Upper lobe of left lung (tissue), 6 donors: ENCODE measurements at regions not wholly inside any gene's neighbourhood (a gene's known extent, or its start where the extent isn't known, plus 50 kb on each side); places are given as distances from the start of the nearest gene placed in this dataset.

ENCODE experiments used
- ATAC-seq, 2 donors: fragments of 200-7000 bp; cut with Tn5 transposase; one replicate each; pipeline ENCODE4 v1.9.1; 2022; ENCODE audit warnings: mild to moderate bottlenecking in 2 of 2, moderate library complexity in 2 of 2; ENCODE audit not compliant: low FRiP score in 2 of 2
- DNase-seq, 2 donors: peaks; one replicate each; pipeline ENCODE4 v3.0.0-alpha.2; 2019 to 2020
- H3K27ac ChIP-seq, 4 donors: fragments of 200-600 bp; sonication (generic); one replicate each; pipeline ENCODE4 v1.5.1; 2016 to 2019
- H3K27me3 ChIP-seq, 4 donors: fragments of 200-600 bp; sonication (generic); one replicate each; pipeline ENCODE4 v1.5.1; 2017 to 2019
- H3K36me3 ChIP-seq, 4 donors: fragments of 200-600 bp; sonication (generic); one replicate each; pipeline ENCODE4 v1.5.1; 2016 to 2019
- H3K4me1 ChIP-seq, 4 donors: fragments of 200-600 bp; sonication (generic); one replicate each; pipeline ENCODE4 v1.5.1; 2018 to 2019
- H3K4me3 ChIP-seq, 4 donors: fragments of 200-600 bp; sonication (generic); one replicate each; pipeline ENCODE4 v1.5.1; 2017 to 2019; ENCODE audit warnings: mild to moderate bottlenecking in 2 of 4, moderate library complexity in 1 of 4
- H3K9me3 ChIP-seq, 4 donors: fragments of 200-600 bp; sonication (generic); one replicate each; pipeline ENCODE4 v1.5.1; 2018 to 2019
- EP300 ChIP-seq, 4 donors: sonication (generic); formaldehyde crosslinking; IDR thresholded peaks; one replicate each; pipeline ENCODE4 v1.5.1; 2017; ENCODE audit warnings: antibody characterized with exemption in 4 of 4, control low read depth in 2 of 4
- POLR2A ChIP-seq, 4 donors: fragments of 450-650 bp; IDR thresholded peaks; one replicate each; pipeline ENCODE4 v1.5.1; 2016 to 2017; ENCODE audit warnings: antibody characterized with exemption in 4 of 4, mild to moderate bottlenecking in 2 of 4
- POLR2AphosphoS5 ChIP-seq, 2 donors: sonication (generic); formaldehyde crosslinking; IDR thresholded peaks; one replicate each; pipeline ENCODE4 v1.5.1; 2017; ENCODE audit warnings: antibody characterized with exemption in 2 of 2
- WGBS, 2 donors: methylation state at CpG; one replicate each; pipeline ENCODE4 v1.1.5; 2017 to 2018; 5-methylcytosine and 5-hydroxymethylcytosine counted together
- TF ChIP-seq, protein P1 (sequence below), 6 experiments: fragments of 450-650 bp in 4 of 6; fragments of 200-600 bp in 2 of 6; sonication (generic) in 2 of 6; IDR thresholded peaks; one replicate each; pipeline ENCODE4 v1.5.1; 2016 to 2019; ENCODE audit warnings: antibody characterized with exemption in 6 of 6
- donor health status: DM: no; HTN: no; CAD: no; lungs with moderate emphysema.
- donor health status: DM: no; HTN: yes; CAD: no; lungs with severe emphysema.

DNA sequence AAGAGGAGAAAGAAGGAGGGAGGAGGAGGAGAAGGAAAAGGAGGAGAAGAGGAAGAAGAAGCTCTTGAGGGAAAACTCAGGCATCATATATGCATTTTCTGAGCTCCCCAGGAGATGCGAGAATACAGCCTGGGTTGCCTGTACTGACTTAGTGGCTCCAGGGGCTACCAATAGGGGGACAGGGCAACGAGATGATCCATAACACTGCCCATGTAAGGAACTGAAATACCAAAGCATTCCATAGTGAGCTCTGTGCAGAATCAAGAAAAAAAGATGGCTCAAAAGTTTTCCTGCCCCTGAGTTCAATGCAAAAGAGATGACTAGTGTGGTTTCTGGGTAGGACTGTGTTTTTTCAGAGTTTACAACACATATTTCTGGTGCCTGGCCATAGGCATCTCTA, 258.7 kb downstream of the ALDH8A1 start:
- no peak overlapping the region for H3K27ac ChIP-seq
- DNase-seq (no peak), ATAC-seq (no peak)
- H3K9me3 ChIP-seq: no peaks in the 10 kb centered on the region
- H3K4me3 ChIP-seq: no peak overlapping the region
- TF ChIP-seq, protein P1, sequence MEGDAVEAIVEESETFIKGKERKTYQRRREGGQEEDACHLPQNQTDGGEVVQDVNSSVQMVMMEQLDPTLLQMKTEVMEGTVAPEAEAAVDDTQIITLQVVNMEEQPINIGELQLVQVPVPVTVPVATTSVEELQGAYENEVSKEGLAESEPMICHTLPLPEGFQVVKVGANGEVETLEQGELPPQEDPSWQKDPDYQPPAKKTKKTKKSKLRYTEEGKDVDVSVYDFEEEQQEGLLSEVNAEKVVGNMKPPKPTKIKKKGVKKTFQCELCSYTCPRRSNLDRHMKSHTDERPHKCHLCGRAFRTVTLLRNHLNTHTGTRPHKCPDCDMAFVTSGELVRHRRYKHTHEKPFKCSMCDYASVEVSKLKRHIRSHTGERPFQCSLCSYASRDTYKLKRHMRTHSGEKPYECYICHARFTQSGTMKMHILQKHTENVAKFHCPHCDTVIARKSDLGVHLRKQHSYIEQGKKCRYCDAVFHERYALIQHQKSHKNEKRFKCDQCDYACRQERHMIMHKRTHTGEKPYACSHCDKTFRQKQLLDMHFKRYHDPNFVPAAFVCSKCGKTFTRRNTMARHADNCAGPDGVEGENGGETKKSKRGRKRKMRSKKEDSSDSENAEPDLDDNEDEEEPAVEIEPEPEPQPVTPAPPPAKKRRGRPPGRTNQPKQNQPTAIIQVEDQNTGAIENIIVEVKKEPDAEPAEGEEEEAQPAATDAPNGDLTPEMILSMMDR (IDR thresholded peaks at IDR 0.05): no peak
- no peak for TF ChIP-seq POLR2AphosphoS5 (IDR thresholded peaks at IDR 0.05)
- no peak for TF ChIP-seq POLR2A (IDR thresholded peaks at IDR 0.05)
- no peak for TF ChIP-seq EP300 (IDR thresholded peaks at IDR 0.05)
- H3K36me3 ChIP-seq: no peaks in the 10 kb centered on the region
- H3K4me1 ChIP-seq: no peaks in the 10 kb centered on the region
- 79 to 85% methylated on average over 2 of the region's 2 CpGs for WGBS, 2 donors
- no peaks in the 10 kb centered on the region for H3K27me3 ChIP-seq

DNA sequence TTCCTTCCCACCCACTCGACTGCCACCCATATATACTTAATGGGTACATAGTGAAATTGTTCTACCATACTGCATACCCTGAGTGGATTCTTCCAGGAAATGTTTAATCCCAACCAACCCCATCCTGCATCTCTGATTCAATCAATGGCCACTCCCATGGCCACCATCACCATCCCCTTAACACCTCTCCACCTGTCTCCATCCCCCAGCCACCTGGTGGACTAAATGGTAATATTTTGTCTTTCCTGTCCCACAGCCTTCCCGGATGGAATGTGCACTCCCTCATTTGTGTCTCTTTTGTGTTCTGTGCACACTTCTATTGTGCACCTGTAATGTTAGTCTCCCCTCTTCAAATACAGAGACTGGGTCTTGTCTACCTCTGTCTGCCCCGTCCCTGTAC, 259.9 kb downstream of the ALDH8A1 start:
- DNase-seq: no peak
- H3K4me1 ChIP-seq: no peaks in the 10 kb centered on the region
- no peak for TF ChIP-seq POLR2AphosphoS5 (IDR thresholded peaks at IDR 0.05)
- TF ChIP-seq, protein P1 (IDR thresholded peaks at IDR 0.05): no peak
- TF ChIP-seq POLR2A (IDR thresholded peaks at IDR 0.05): no peak
- TF ChIP-seq EP300 (IDR thresholded peaks at IDR 0.05): no peak
- H3K4me3 ChIP-seq: no peak overlapping the region
- H3K9me3 ChIP-seq: no peaks in the 10 kb centered on the region
- H3K27me3 ChIP-seq: no peaks in the 10 kb centered on the region
- no peaks in the 10 kb centered on the region for H3K36me3 ChIP-seq
- no peak overlapping the region for H3K27ac ChIP-seq
- ATAC-seq: no peak
- 68 to 97% methylated on average over 3 of the region's 3 CpGs for WGBS, 2 donors

DNA sequence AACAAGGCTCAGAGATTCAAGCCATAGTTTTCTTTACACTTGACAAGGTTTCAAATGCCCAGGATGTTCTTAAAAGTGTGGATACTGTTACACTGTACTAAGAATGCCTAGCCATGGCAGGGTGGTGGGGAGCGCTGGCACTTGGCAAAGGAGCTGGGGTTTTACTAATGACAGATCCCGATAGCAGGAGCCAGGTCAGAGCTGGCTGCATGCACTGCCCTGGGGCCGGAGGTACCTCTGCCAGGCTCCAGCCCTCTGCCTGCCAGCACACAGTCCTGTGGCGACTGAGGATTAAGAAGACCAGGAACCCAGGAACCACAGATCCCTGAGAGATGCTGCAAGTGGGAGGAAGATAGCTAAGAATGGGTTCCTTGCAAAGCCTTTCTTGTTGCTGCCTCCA, 260.3 kb downstream of the ALDH8A1 start:
- 85 to 88% methylated on average over 2 to 4 of the region's 4 CpGs for WGBS, 2 donors
- Histone ChIP-seq H3K4me3 (no peak overlapping the region), H3K4me1 (no peaks in the 10 kb centered on the region), H3K9me3 (no peaks in the 10 kb centered on the region), H3K27me3 (no peaks in the 10 kb centered on the region), H3K36me3 (no peaks in the 10 kb centered on the region), H3K27ac (no peak overlapping the region)
- DNase-seq: peak in 1 of 2 donors; percentile 44
- ATAC-seq: no peak
- TF ChIP-seq, protein P1 (IDR thresholded peaks at IDR 0.05): no peak
- TF ChIP-seq EP300 (IDR thresholded peaks at IDR 0.05): no peak

DNA sequence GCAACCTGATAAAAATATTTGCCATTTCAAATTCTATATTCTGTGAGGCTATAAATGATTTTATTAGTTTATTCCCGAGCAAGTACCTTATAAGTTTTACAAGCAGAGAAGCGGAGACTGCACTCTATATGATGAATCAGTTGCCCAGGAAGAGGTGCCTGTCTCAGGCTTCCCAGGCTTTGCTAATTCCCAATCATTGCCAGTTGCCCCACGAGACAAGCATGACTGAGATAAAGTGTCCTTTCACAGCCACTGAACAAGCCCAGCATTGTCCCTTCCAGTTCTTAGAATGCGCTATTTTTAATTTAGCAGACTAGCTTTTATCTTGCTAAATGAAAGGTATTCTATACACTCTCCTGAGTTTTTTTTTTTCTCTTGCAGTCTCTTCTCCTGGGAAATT, 260.7 kb downstream of the ALDH8A1 start:
- Histone ChIP-seq H3K27me3 (no peaks in the 10 kb centered on the region), H3K36me3 (no peaks in the 10 kb centered on the region), H3K9me3 (no peaks in the 10 kb centered on the region), H3K4me1 (peaks cover 0 to under 1% (median under 1%) of the 10 kb centered on the region in 4 donors), H3K4me3 (no peak overlapping the region), H3K27ac (no peak overlapping the region)
- WGBS, 2 donors: 75 to 84% methylated on average over 4 of the region's 4 CpGs
- no peak for TF ChIP-seq EP300 (IDR thresholded peaks at IDR 0.05)
- no peak for TF ChIP-seq POLR2A (IDR thresholded peaks at IDR 0.05)
- TF ChIP-seq POLR2AphosphoS5 (IDR thresholded peaks at IDR 0.05): no peak
- TF ChIP-seq, protein P1 (IDR thresholded peaks at IDR 0.05): no peak
- DNase-seq: no peak
- ATAC-seq: no peak

DNA sequence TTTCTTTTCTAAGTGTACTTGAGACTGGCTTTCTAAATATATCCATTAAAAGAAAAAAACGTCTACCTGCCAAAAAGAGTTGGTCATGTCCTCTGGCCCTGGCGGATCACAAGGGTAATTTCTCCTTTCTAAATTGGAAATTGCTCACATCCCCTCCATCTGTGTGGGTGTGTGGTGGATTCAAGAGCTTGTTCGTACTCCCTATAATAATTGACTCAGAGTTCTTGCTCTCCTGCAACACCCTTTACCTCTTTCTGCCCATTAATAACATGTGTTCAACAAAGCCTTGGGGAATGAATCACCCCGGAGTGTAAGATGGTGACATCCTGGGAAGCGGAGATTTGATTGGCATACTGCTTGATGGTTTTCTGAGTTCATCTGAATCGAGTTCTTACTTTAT, 263.8 kb downstream of the ALDH8A1 start:
- TF ChIP-seq, protein P1 (IDR thresholded peaks at IDR 0.05): no peak
- TF ChIP-seq EP300 (IDR thresholded peaks at IDR 0.05) (no peak), POLR2A (IDR thresholded peaks at IDR 0.05) (no peak), POLR2AphosphoS5 (IDR thresholded peaks at IDR 0.05) (no peak)
- no peaks in the 10 kb centered on the region for H3K36me3 ChIP-seq
- DNase-seq: no peak
- H3K9me3 ChIP-seq: no peaks in the 10 kb centered on the region
- ATAC-seq: no peak
- peaks cover 3 to 6% (median 4%) of the 10 kb centered on the region in 4 donors for H3K4me1 ChIP-seq
- H3K27ac ChIP-seq: no peak overlapping the region
- no peak overlapping the region for H3K4me3 ChIP-seq
- 61 to 64% methylated on average over 6 of the region's 6 CpGs for WGBS, 2 donors
- no peaks in the 10 kb centered on the region for H3K27me3 ChIP-seq
